Psoas muscle (tissue), 7 donors: ENCODE measurements at regions not wholly inside any gene's neighbourhood (a gene's known extent, or its start where the extent isn't known, plus 50 kb on each side); places are given as distances from the start of the nearest gene placed in this dataset.

Experiments used
- ATAC-seq, 4 donors: fragments of 200-7000 bp; cut with Tn5 transposase; one replicate each; pipeline ENCODE4 v1.9.1; 2020; ENCODE audit warnings: moderate library complexity in 3 of 4, mild to moderate bottlenecking in 2 of 4
- DNase-seq, 2 donors: peaks; one replicate each; pipeline ENCODE4 v3.0.0-alpha.2; 2020
- H3K27ac ChIP-seq: fragments of 200-600 bp; one replicate; pipeline ENCODE4 v1.8.0; 2022
- H3K27me3 ChIP-seq, 3 donors: fragments of 200-600 bp in 1 of 3; one replicate each; pipeline versions ENCODE4 v1.6.1 to v1.8.0; 2013 to 2022; ENCODE audit warnings: low read length in 2 of 3, mild to moderate bottlenecking in 2 of 3, moderate library complexity in 1 of 3; ENCODE audit not compliant: insufficient read depth in 3 of 3
- H3K36me3 ChIP-seq, 2 donors: fragments of 200-600 bp in 1 of 2; one replicate each; pipeline versions ENCODE4 v1.6.1 to v1.8.0; 2013 to 2022; ENCODE audit warnings: low read depth in 1 of 2, mild to moderate bottlenecking in 1 of 2, moderate library complexity in 1 of 2; ENCODE audit not compliant: insufficient read depth in 1 of 2
- H3K4me1 ChIP-seq: fragments of 200-600 bp; one replicate; pipeline ENCODE4 v1.8.0; 2022
- H3K4me3 ChIP-seq: fragments of 200-600 bp; one replicate; pipeline ENCODE4 v1.8.0; 2022; ENCODE audit warnings: mild to moderate bottlenecking
- H3K9me3 ChIP-seq: fragments of 200-600 bp; one replicate; pipeline ENCODE4 v1.8.0; 2022
- CTCF ChIP-seq: fragments of 200-600 bp; IDR thresholded peaks from one replicate; pipeline ENCODE4 v1.8.0; 2022; ENCODE audit warnings: antibody characterized with exemption
- WGBS, 3 donors: extraction: QIAGEN DNeasy Blood & Tissue Kit; methylation state at CpG; one replicate each; pipeline versions ENCODE4 v1.1.6 to v1.1.7; 2013; 5-methylcytosine and 5-hydroxymethylcytosine counted together
- intact Hi-C, 2 donors: fragments of 100-400 bp; cut with DNase I; formaldehyde crosslinking; loops; one replicate each; pipeline versions ENCODE4 v1.11.0 to v1.14.2; 2022
- donor health status: healthy with polysubstance abuse.
- donor health status: DM: no; HTN: no; CAD: no; lungs with moderate emphysema.
- donor health status: Bipolar disorder and iron deficiency.
- donor health status: healthy.
- donor health status: DM: yes; HTN: yes; CAD: no.
- donor health status: DM: no; HTN: no; CAD: no.
- donor health status: DM: yes; HTN: yes; CAD: no.

GRCh38 chr17:72405662-72406230 is 284.9 kb downstream of the SOX9 start:
- no peak overlapping the region for H3K4me3 ChIP-seq
- no peaks in the 10 kb centered on the region for H3K36me3 ChIP-seq
- WGBS, 3 donors = 87 to 91% (median 89%) methylated on average over 6 of the region's 6 CpGs
- no peak for ATAC-seq
- DNase-seq = no peak
- H3K4me1 ChIP-seq = no peaks in the 10 kb centered on the region
- no peak for TF ChIP-seq CTCF
- no peaks in the 10 kb centered on the region for H3K27me3 ChIP-seq
- intact Hi-C loops = loop anchor here in 1 of 2 donors (2.0 kb wide), 1 partner anchor 19 kb away; no protein-coding TSS in a partner anchor
- no peaks in the 10 kb centered on the region for H3K9me3 ChIP-seq
- H3K27ac ChIP-seq = no peak overlapping the region

GRCh38 chr17:72406498-72406897 is 285.7 kb downstream of the SOX9 start:
- no peak overlapping the region for H3K4me3 ChIP-seq
- WGBS, 3 donors = 88 to 100% (median 97%) methylated on average over 1 of the region's 1 CpG
- H3K36me3 ChIP-seq = no peaks in the 10 kb centered on the region
- DNase-seq (no peak), ATAC-seq (no peak)
- no peaks in the 10 kb centered on the region for H3K9me3 ChIP-seq
- H3K4me1 ChIP-seq = no peaks in the 10 kb centered on the region
- intact Hi-C loops = loop anchor here in 1 of 2 donors (2.0 kb wide), 1 partner anchor 20 kb away; no protein-coding TSS in a partner anchor
- no peak overlapping the region for H3K27ac ChIP-seq
- no peaks in the 10 kb centered on the region for H3K27me3 ChIP-seq
- no peak for TF ChIP-seq CTCF

- H3K9me3 ChIP-seq = no peaks in the 10 kb centered on the region
- no peaks in the 10 kb centered on the region for H3K36me3 ChIP-seq
- ATAC-seq (peak in 3 of 4 donors; percentile 29 to 60 (median 53)), DNase-seq (peak in 1 of 2 donors; percentile 64)
- no peak overlapping the region for H3K27ac ChIP-seq
- H3K27me3 ChIP-seq = no peaks in the 10 kb centered on the region
- no peaks in the 10 kb centered on the region for H3K4me1 ChIP-seq
- no peak overlapping the region for H3K4me3 ChIP-seq
- TF ChIP-seq CTCF = no peak
- intact Hi-C loops = loop anchor here in 1 of 2 donors (2.0 kb wide), 1 partner anchor 21 kb away; no protein-coding TSS in a partner anchor
- 2 to 12% (median 5%) methylated on average over 5 of the region's 5 CpGs for WGBS, 3 donors
These were observed 286.6 kb downstream of the SOX9 start for GRCh38 chr17:72407336-72407909.

- intact Hi-C loops = loop anchor here in 1 of 2 donors (2.0 kb wide), 1 partner anchor 21 kb away; no protein-coding TSS in a partner anchor
- H3K4me1 ChIP-seq = no peaks in the 10 kb centered on the region
- H3K9me3 ChIP-seq = no peaks in the 10 kb centered on the region
- no peaks in the 10 kb centered on the region for H3K36me3 ChIP-seq
- H3K4me3 ChIP-seq = no peak overlapping the region
- H3K27me3 ChIP-seq = no peaks in the 10 kb centered on the region
- no peak for DNase-seq
- WGBS, 3 donors = 83 to 96% (median 89%) methylated on average over 4 of the region's 4 CpGs
- TF ChIP-seq CTCF = no peak
- no peak for ATAC-seq
- H3K27ac ChIP-seq = no peak overlapping the region
These were observed 287.1 kb downstream of the SOX9 start for GRCh38 chr17:72407931-72408330.
